Keratinocyte (primary cell): ENCODE measurements at regions not wholly inside any gene's neighbourhood (a gene's known extent, or its start where the extent isn't known, plus 50 kb on each side); places are given as distances from the start of the nearest gene placed in this dataset.

Source experiments
- DNase-seq: peaks from one replicate; pipeline ENCODE4 v3.0.0-alpha.2; 2011; ENCODE audit warnings: low read depth, missing footprints, low spot score
- FAIRE-seq: peaks from 2 replicates; lab custom pipeline; 2011; peaks lifted over from hg19 to GRCh38; lab: Jason Lieb, UNC
- H2AFZ ChIP-seq: 2 replicates; pipeline ENCODE4 v1.6.0; 2012; ENCODE audit warnings: low read length, control low read depth, inconsistent platforms; ENCODE audit not compliant: control insufficient read depth
- H3K27ac ChIP-seq: 2 replicates; pipeline ENCODE4 v1.5.1; 2011; ENCODE audit warnings: low read length; ENCODE audit not compliant: control insufficient read depth, insufficient read depth
- H3K27me3 ChIP-seq: 3 replicates; pipeline ENCODE4 v1.6.0; 2011; ENCODE audit warnings: low read length; ENCODE audit not compliant: control insufficient read depth, insufficient read depth; ENCODE audit errors: extremely low read depth
- H3K36me3 ChIP-seq, 2 experiments: 2 replicates in 1 of 2; 3 replicates in 1 of 2; pipeline ENCODE4 v1.5.1; 2011; ENCODE audit warnings: low read length in 2 of 2, mild to moderate bottlenecking in 1 of 2; ENCODE audit not compliant: control insufficient read depth in 2 of 2, insufficient read depth in 2 of 2; ENCODE audit errors: extremely low read depth in 1 of 2
- H3K4me1 ChIP-seq: 3 replicates; pipeline ENCODE4 v1.5.1; 2011; ENCODE audit warnings: low read length; ENCODE audit not compliant: control insufficient read depth, insufficient read depth; ENCODE audit errors: extremely low read depth
- H3K4me2 ChIP-seq: 3 replicates; pipeline ENCODE4 v1.6.0; 2011; ENCODE audit warnings: low read depth, low read length; ENCODE audit not compliant: control insufficient read depth, insufficient read depth; ENCODE audit errors: extremely low read depth
- H3K4me3 ChIP-seq, 3 experiments: fragments of 200-600 bp in 1 of 3; sonication (generic) in 1 of 3; 2 replicates in 2 of 3; 3 replicates in 1 of 3; pipeline ENCODE4 v1.5.1; 2011 to 2016; ENCODE audit warnings: low read length in 3 of 3, mild to moderate bottlenecking in 3 of 3, control low read depth in 2 of 3, inconsistent platforms in 1 of 3, low read depth in 1 of 3, mixed read lengths in 1 of 3, mixed run types in 1 of 3, moderate library complexity in 1 of 3; ENCODE audit not compliant: control insufficient read depth in 2 of 3, insufficient read depth in 2 of 3; ENCODE audit errors: extremely low read depth in 1 of 3
- H3K79me2 ChIP-seq: 2 replicates; pipeline ENCODE4 v1.6.0; 2012; ENCODE audit warnings: low read length; ENCODE audit not compliant: control insufficient read depth, insufficient read depth
- H3K9ac ChIP-seq: 3 replicates; pipeline ENCODE4 v1.6.0; 2011; ENCODE audit warnings: low read length; ENCODE audit not compliant: control insufficient read depth, insufficient read depth; ENCODE audit errors: extremely low read depth
- H3K9me1 ChIP-seq: 3 replicates; pipeline ENCODE4 v1.6.0; 2011; ENCODE audit warnings: low read length; ENCODE audit not compliant: control insufficient read depth, insufficient read depth; ENCODE audit errors: extremely low read depth
- H3K9me3 ChIP-seq: 2 replicates; pipeline ENCODE4 v1.5.1; 2012; ENCODE audit warnings: low read depth, low read length; ENCODE audit not compliant: control insufficient read depth
- H4K20me1 ChIP-seq: 3 replicates; pipeline ENCODE4 v1.6.0; 2011; ENCODE audit warnings: low read length; ENCODE audit not compliant: control insufficient read depth, insufficient read depth; ENCODE audit errors: extremely low read depth
- CTCF ChIP-seq, 3 experiments: IDR thresholded peaks in 1 of 3; conservative IDR thresholded peaks in 1 of 3; optimal IDR thresholded peaks in 1 of 3; 2 replicates in 2 of 3; 3 replicates in 1 of 3; pipeline versions ENCODE3 to v1.5.1; 2011; ENCODE audit warnings: low read length in 3 of 3, mild to moderate bottlenecking in 3 of 3, moderate library complexity in 2 of 3, control low read depth in 1 of 3, inconsistent platforms in 1 of 3; ENCODE audit not compliant: insufficient read depth in 2 of 3; ENCODE audit errors: extremely low read depth in 1 of 3
- EZH2 ChIP-seq: IDR thresholded peaks from one replicate; pipeline ENCODE4 v1.6.1; 2012; ENCODE audit warnings: inconsistent platforms, mild to moderate bottlenecking, low read length, moderate library complexity
- dilution Hi-C: fragments of 300-500 bp; cut with MboI; formaldehyde crosslinking; loops from one replicate; pipeline ENCODE4 v1.7.0; 2020; ENCODE audit warnings: low sequenced_read_pairs; ENCODE audit not compliant: extremely low pct_ligation_motif_present

GRCh38 chr2:104582471-104582870 is 271.4 kb upstream of the POU3F3 start:
- Histone ChIP-seq H3K27ac (no peak overlapping the region), H3K4me2 (no peak overlapping the region), H3K27me3 (no peaks in the 10 kb centered on the region), H3K4me3 (no peak overlapping the region), H4K20me1 (no peaks in the 10 kb centered on the region), H3K9ac (no peak overlapping the region), H3K9me1 (no peaks in the 10 kb centered on the region), H3K9me3 (no peaks in the 10 kb centered on the region), H3K36me3 (no peaks in the 10 kb centered on the region), H3K4me1 (no peaks in the 10 kb centered on the region), H2AFZ (peak overlapping the region; percentile 20), H3K79me2 (no peaks in the 10 kb centered on the region)
- TF ChIP-seq EZH2 (no peak), CTCF (optimal IDR thresholded peaks at IDR 0.05 in 1 of 3, IDR thresholded peaks at IDR 0.05 in 1 of 3, conservative IDR thresholded peaks at IDR 0.05 in 1 of 3; ENCODE audit: extremely low read depth in 1 of 3, insufficient read depth in 2 of 3, low read length in 3 of 3) (no peak)
- FAIRE-seq (no peak), DNase-seq (no peak)
- dilution Hi-C loops = no loop called here

GRCh38 chr2:104583811-104584210 is 270.1 kb upstream of the POU3F3 start:
- Histone ChIP-seq H3K9ac (no peak overlapping the region), H3K9me1 (no peaks in the 10 kb centered on the region), H3K4me1 (no peaks in the 10 kb centered on the region), H3K27ac (no peak overlapping the region), H4K20me1 (no peaks in the 10 kb centered on the region), H3K4me2 (no peak overlapping the region), H3K27me3 (no peaks in the 10 kb centered on the region), H3K36me3 (no peaks in the 10 kb centered on the region), H3K79me2 (no peaks in the 10 kb centered on the region), H3K9me3 (no peaks in the 10 kb centered on the region), H3K4me3 (no peak overlapping the region), H2AFZ (no peak overlapping the region)
- TF ChIP-seq CTCF (optimal IDR thresholded peaks at IDR 0.05 in 1 of 3, IDR thresholded peaks at IDR 0.05 in 1 of 3, conservative IDR thresholded peaks at IDR 0.05 in 1 of 3; ENCODE audit: extremely low read depth in 1 of 3, insufficient read depth in 2 of 3, low read length in 3 of 3) = no peak
- TF ChIP-seq EZH2 = no peak
- dilution Hi-C loops = no loop called here
- DNase-seq (no peak), FAIRE-seq (no peak)
